Stimulated activated CD8-positive, alpha-beta memory T cell treated with anti-CD3 and anti-CD28 coated beads, Interleukin-12 subunit alpha, Interleukin-12 subunit beta, amount 100 ng/mL, for 24 hours (primary cell): ENCODE measurements at regions not wholly inside any gene's neighbourhood (a gene's known extent, or its start where the extent isn't known, plus 50 kb on each side); places are given as distances from the start of the nearest gene placed in this dataset.

Experiments used
- DNase-seq: peaks from one replicate; pipeline ENCODE4 v3.0.0-alpha.2; 2020; ENCODE audit errors: extremely low read depth

- no peak for DNase-seq
These were observed 1071.8 kb upstream of the PIK3C3 start for GRCh38 chr18:40883271-40883670.

- DNase-seq, result no peak
These were observed 1072.6 kb upstream of the PIK3C3 start for GRCh38 chr18:40882468-40882867.

GRCh38 chr18:40878371-40878770, 1076.7 kb upstream of the PIK3C3 start:
- DNase-seq, result no peak

GRCh38 chr18:40877096-40877495, 1077.9 kb upstream of the PIK3C3 start:
- no peak for DNase-seq

- no peak for DNase-seq
These were observed 1079.9 kb upstream of the PIK3C3 start for GRCh38 chr18:40875101-40875615.

GRCh38 chr18:40874233-40874632, 1080.8 kb upstream of the PIK3C3 start:
- DNase-seq, result no peak

GRCh38 chr18:40868110-40868858, 1086.8 kb upstream of the PIK3C3 start:
- no peak for DNase-seq

- DNase-seq, result no peak
These were observed 1087.6 kb upstream of the PIK3C3 start for GRCh38 chr18:40867459-40867858.

GRCh38 chr18:40866968-40867367, 1088.1 kb upstream of the PIK3C3 start:
- DNase-seq, result no peak

GRCh38 chr18:40866013-40866645, 1088.9 kb upstream of the PIK3C3 start:
- DNase-seq, result no peak

GRCh38 chr18:40864846-40865245, 1090.2 kb upstream of the PIK3C3 start:
- no peak for DNase-seq

- DNase-seq, result no peak
These were observed 1091.2 kb upstream of the PIK3C3 start for GRCh38 chr18:40863801-40864200.

- DNase-seq, result no peak
These were observed 1094.8 kb upstream of the PIK3C3 start for GRCh38 chr18:40860189-40860588.

GRCh38 chr18:40855661-40856060, 1099.4 kb upstream of the PIK3C3 start:
- DNase-seq, result no peak

- no peak for DNase-seq
These were observed 1102.6 kb upstream of the PIK3C3 start for GRCh38 chr18:40852406-40852805.

GRCh38 chr18:40851014-40851429, 1104.0 kb upstream of the PIK3C3 start:
- no peak for DNase-seq

- no peak for DNase-seq
These were observed 1105.1 kb upstream of the PIK3C3 start for GRCh38 chr18:40849886-40850285.

GRCh38 chr18:40841467-40841866, 1113.6 kb upstream of the PIK3C3 start:
- no peak for DNase-seq

- no peak for DNase-seq
These were observed 1114.0 kb upstream of the PIK3C3 start for GRCh38 chr18:40841063-40841462.

GRCh38 chr18:40832362-40832761, 1122.7 kb upstream of the PIK3C3 start:
- no peak for DNase-seq

- DNase-seq, result no peak
These were observed 1130.7 kb upstream of the PIK3C3 start for GRCh38 chr18:40824291-40824690.

GRCh38 chr18:40821596-40822243, 1133.3 kb upstream of the PIK3C3 start:
- DNase-seq, result no peak
